ENCODE measurements at regions not wholly inside any gene's neighbourhood (a gene's known extent, or its start where the extent isn't known, plus 50 kb on each side); places are given as distances from the start of the nearest gene placed in this dataset.

GRCh38 chr13:55566334-55566733, 1574.4 kb upstream of the PRR20A start:
- no peak for TF ChIP-seq POLR2A (IDR thresholded peaks at IDR 0.05)
- TF ChIP-seq, protein P1, sequence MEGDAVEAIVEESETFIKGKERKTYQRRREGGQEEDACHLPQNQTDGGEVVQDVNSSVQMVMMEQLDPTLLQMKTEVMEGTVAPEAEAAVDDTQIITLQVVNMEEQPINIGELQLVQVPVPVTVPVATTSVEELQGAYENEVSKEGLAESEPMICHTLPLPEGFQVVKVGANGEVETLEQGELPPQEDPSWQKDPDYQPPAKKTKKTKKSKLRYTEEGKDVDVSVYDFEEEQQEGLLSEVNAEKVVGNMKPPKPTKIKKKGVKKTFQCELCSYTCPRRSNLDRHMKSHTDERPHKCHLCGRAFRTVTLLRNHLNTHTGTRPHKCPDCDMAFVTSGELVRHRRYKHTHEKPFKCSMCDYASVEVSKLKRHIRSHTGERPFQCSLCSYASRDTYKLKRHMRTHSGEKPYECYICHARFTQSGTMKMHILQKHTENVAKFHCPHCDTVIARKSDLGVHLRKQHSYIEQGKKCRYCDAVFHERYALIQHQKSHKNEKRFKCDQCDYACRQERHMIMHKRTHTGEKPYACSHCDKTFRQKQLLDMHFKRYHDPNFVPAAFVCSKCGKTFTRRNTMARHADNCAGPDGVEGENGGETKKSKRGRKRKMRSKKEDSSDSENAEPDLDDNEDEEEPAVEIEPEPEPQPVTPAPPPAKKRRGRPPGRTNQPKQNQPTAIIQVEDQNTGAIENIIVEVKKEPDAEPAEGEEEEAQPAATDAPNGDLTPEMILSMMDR (IDR thresholded peaks at IDR 0.05), result no peak
- Histone ChIP-seq H3K36me3 (no peaks in the 10 kb centered on the region), H3K27ac (no peak overlapping the region), H3K9me3 (no peaks in the 10 kb centered on the region), H3K4me1 (no peaks in the 10 kb centered on the region), H3K27me3 (no peaks in the 10 kb centered on the region), H3K4me3 (no peak overlapping the region)
- no peak for DNase-seq

GRCh38 chr13:55566779-55567178, 1573.9 kb upstream of the PRR20A start:
- Histone ChIP-seq H3K4me3 (no peak overlapping the region), H3K9me3 (no peaks in the 10 kb centered on the region), H3K36me3 (no peaks in the 10 kb centered on the region), H3K4me1 (no peaks in the 10 kb centered on the region), H3K27ac (no peak overlapping the region), H3K27me3 (no peaks in the 10 kb centered on the region)
- DNase-seq, result no peak
- TF ChIP-seq, protein P1 (IDR thresholded peaks at IDR 0.05), result no peak
- TF ChIP-seq POLR2A (IDR thresholded peaks at IDR 0.05), result no peak

DNA sequence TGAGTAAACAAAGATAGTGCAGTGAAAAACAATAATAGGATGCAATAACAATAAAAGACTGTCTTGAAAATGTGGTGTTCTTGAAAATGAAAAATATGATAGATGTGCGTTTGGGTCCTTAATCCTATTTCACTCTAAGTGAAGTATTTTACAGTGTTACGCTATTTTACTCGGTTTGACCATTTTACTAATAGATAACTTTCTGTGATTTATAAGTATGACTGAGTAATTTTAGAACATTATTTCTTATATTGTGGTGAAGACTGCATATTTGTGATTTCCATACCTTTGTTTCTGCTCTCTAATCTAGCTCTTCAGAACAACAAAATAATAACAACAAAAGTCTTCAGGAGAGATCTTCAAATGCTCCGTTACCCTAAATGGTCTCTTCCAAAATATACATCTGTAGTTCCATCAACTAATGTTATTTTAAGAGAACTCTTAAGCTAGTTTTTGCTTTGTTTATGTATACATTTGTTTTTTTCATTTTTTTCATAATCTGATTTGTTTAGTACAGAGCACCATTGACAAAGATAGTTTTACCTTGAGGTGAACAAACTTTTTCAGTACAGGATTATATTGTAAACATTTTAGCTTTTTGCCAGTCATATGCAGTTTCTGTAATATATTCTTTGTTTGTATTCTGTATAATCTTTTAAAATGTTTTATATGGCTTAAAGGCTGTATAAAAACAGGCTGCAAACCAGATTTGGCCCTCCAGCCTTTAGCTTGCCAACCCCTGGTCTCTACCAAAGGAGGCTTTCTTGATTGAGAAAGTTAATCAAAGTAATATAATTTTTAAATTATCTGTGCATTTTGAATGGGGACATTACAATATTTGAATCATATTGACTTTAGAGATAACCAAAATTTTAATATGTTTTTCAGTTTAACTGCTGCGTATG, 1572.7 kb upstream of the PRR20A start:
- Histone ChIP-seq H3K4me1 (no peaks in the 10 kb centered on the region), H3K36me3 (no peaks in the 10 kb centered on the region), H3K27me3 (no peaks in the 10 kb centered on the region), H3K27ac (no peak overlapping the region), H3K4me3 (no peak overlapping the region), H3K9me3 (no peaks in the 10 kb centered on the region)
- TF ChIP-seq, protein P1 (IDR thresholded peaks at IDR 0.05), result no peak
- TF ChIP-seq POLR2A (IDR thresholded peaks at IDR 0.05), result no peak
- DNase-seq, result no peak

DNA sequence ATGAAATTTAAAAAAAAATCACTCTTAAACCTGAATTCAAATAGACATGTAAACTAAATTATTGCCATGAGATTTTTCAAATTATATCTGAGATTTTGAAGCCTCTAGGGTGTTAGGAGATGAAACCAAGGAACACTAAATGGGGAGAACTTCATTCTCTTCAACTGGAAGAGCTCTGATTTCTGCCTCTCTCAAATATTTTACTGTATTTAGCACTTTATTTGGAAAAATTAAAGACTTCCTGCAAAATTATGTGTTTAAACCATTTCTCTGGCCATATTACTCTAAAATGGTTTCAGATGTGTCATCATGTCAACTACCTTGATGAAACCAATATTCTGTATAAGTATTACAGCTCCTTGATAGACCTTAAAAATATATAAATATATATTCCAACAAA, 1571.6 kb upstream of the PRR20A start:
- no peaks in the 10 kb centered on the region for H3K36me3 ChIP-seq
- no peaks in the 10 kb centered on the region for H3K27me3 ChIP-seq
- H3K4me3 ChIP-seq, result no peak overlapping the region
- no peaks in the 10 kb centered on the region for H3K4me1 ChIP-seq
- H3K9me3 ChIP-seq, result no peaks in the 10 kb centered on the region
- no peak for TF ChIP-seq POLR2A (IDR thresholded peaks at IDR 0.05)
- TF ChIP-seq, protein P1 (IDR thresholded peaks at IDR 0.05), result no peak
- no peak for DNase-seq
- H3K27ac ChIP-seq, result no peak overlapping the region

DNA sequence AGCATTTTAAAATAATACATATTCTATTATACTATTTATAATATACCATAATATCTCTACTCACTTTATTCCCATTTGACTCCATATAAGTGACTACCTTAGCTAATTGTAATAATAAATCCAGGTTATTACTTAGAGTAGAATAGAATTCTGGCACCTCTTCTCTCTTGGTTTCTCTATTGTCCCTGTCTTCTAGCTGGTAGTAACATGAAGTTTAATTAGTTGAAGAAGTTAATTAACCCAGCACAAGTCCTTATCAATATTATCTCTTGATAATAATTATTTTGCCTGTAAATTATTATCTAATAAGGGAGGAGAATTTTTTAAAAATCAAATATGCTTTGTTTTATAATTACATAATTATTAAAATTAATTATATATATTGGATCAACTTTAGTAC, 1571.2 kb upstream of the PRR20A start:
- no peak overlapping the region for H3K4me3 ChIP-seq
- no peaks in the 10 kb centered on the region for H3K9me3 ChIP-seq
- H3K27ac ChIP-seq, result no peak overlapping the region
- H3K4me1 ChIP-seq, result no peaks in the 10 kb centered on the region
- TF ChIP-seq, protein P1 (IDR thresholded peaks at IDR 0.05), result no peak
- no peak for TF ChIP-seq POLR2A (IDR thresholded peaks at IDR 0.05)
- no peaks in the 10 kb centered on the region for H3K36me3 ChIP-seq
- no peaks in the 10 kb centered on the region for H3K27me3 ChIP-seq
- no peak for DNase-seq

Measured in Peyer's patch (tissue), 4 donors.